ENCODE measurements at regions not wholly inside any gene's neighbourhood (a gene's known extent, or its start where the extent isn't known, plus 50 kb on each side); places are given as distances from the start of the nearest gene placed in this dataset.
"Not testable (repeated sequence)": the region's sequence is repeated elsewhere in the genome, so short reads cannot be mapped to it uniquely, and the experiment has no call there.

- WGBS, 2 donors: 49 to 52% methylated on average over 5 of the region's 5 CpGs
- intact Hi-C loops (cut with DNase I); H3K27ac ChIP-seq (ENCODE audit: low read depth in 1 of 2, low read length in 2 of 2); H3K4me3 ChIP-seq (ENCODE audit: low read length in 2 of 2); H3K9me3 ChIP-seq (ENCODE audit: control insufficient read depth, low read length); ATAC-seq (ENCODE audit: low FRiP score); H3K36me3 ChIP-seq (ENCODE audit: control insufficient read depth in 1 of 2, insufficient read depth in 2 of 2, low read length in 1 of 2); H3K27me3 ChIP-seq (ENCODE audit: control insufficient read depth in 1 of 2, insufficient read depth in 2 of 2, low read length in 1 of 2); DNase-seq; H3K4me1 ChIP-seq (ENCODE audit: control insufficient read depth in 1 of 2, insufficient read depth in 2 of 2, low read length in 2 of 2): not testable (repeated sequence)
Measured at GRCh38 chr12:59346248-59346647, 249.6 kb upstream of the SLC16A7 start.

GRCh38 chr12:59345406-59345805 is 250.4 kb upstream of the SLC16A7 start:
- intact Hi-C loops (cut with DNase I): no loop called here
- WGBS, 2 donors: 33 to 35% methylated on average over 4 of the region's 4 CpGs
- ATAC-seq (ENCODE audit: low FRiP score) (no peak), DNase-seq (no peak)
- H3K4me3 ChIP-seq (ENCODE audit: low read length in 2 of 2): no peak overlapping the region
- no peaks in the 10 kb centered on the region for H3K27me3 ChIP-seq (ENCODE audit: control insufficient read depth in 1 of 2, insufficient read depth in 2 of 2, low read length in 1 of 2)
- H3K9me3 ChIP-seq (ENCODE audit: control insufficient read depth, low read length): no peaks in the 10 kb centered on the region
- H3K4me1 ChIP-seq (ENCODE audit: control insufficient read depth in 1 of 2, insufficient read depth in 2 of 2, low read length in 2 of 2): no peaks in the 10 kb centered on the region
- no peaks in the 10 kb centered on the region for H3K36me3 ChIP-seq (ENCODE audit: control insufficient read depth in 1 of 2, insufficient read depth in 2 of 2, low read length in 1 of 2)
- H3K27ac ChIP-seq (ENCODE audit: low read depth in 1 of 2, low read length in 2 of 2): no peak overlapping the region

- 0 to 44% methylated on average over 1 of the region's 1 CpG for WGBS, 2 donors
- Histone ChIP-seq H3K9me3 (ENCODE audit: control insufficient read depth, low read length) (no peaks in the 10 kb centered on the region), H3K36me3 (ENCODE audit: control insufficient read depth in 1 of 2, insufficient read depth in 2 of 2, low read length in 1 of 2) (no peaks in the 10 kb centered on the region), H3K4me1 (ENCODE audit: control insufficient read depth in 1 of 2, insufficient read depth in 2 of 2, low read length in 2 of 2) (no peaks in the 10 kb centered on the region), H3K4me3 (ENCODE audit: low read length in 2 of 2) (no peak overlapping the region), H3K27me3 (ENCODE audit: control insufficient read depth in 1 of 2, insufficient read depth in 2 of 2, low read length in 1 of 2) (no peaks in the 10 kb centered on the region), H3K27ac (ENCODE audit: low read depth in 1 of 2, low read length in 2 of 2) (no peak overlapping the region)
- ATAC-seq (ENCODE audit: low FRiP score) (no peak), DNase-seq (no peak)
- intact Hi-C loops (cut with DNase I): no loop called here
Measured at GRCh38 chr12:59344224-59344623, 251.6 kb upstream of the SLC16A7 start.

GRCh38 chr12:59329462-59329861 is 266.4 kb upstream of the SLC16A7 start:
- intact Hi-C loops (cut with DNase I): no loop called here
- ATAC-seq (ENCODE audit: low FRiP score): no peak
- Histone ChIP-seq H3K4me3 (ENCODE audit: low read length in 2 of 2) (no peak overlapping the region), H3K4me1 (ENCODE audit: control insufficient read depth in 1 of 2, insufficient read depth in 2 of 2, low read length in 2 of 2) (no peaks in the 10 kb centered on the region), H3K27ac (ENCODE audit: low read depth in 1 of 2, low read length in 2 of 2) (no peak overlapping the region), H3K9me3 (ENCODE audit: control insufficient read depth, low read length) (no peaks in the 10 kb centered on the region), H3K27me3 (ENCODE audit: control insufficient read depth in 1 of 2, insufficient read depth in 2 of 2, low read length in 1 of 2) (no peaks in the 10 kb centered on the region), H3K36me3 (ENCODE audit: control insufficient read depth in 1 of 2, insufficient read depth in 2 of 2, low read length in 1 of 2) (no peaks in the 10 kb centered on the region)
- DNase-seq: no peak
- WGBS, 2 donors: 82% methylated on average over 2 of the region's 2 CpGs

GRCh38 chr12:59328395-59329075 is 267.3 kb upstream of the SLC16A7 start:
- H3K27me3 ChIP-seq (ENCODE audit: control insufficient read depth in 1 of 2, insufficient read depth in 2 of 2, low read length in 1 of 2): not testable (repeated sequence)
- WGBS, 2 donors: 84 to 86% methylated on average over 15 of the region's 15 CpGs

GRCh38 chr12:59326457-59326856 is 269.4 kb upstream of the SLC16A7 start:
- H3K4me3 ChIP-seq (ENCODE audit: low read length in 2 of 2); H3K27ac ChIP-seq (ENCODE audit: low read depth in 1 of 2, low read length in 2 of 2); H3K36me3 ChIP-seq (ENCODE audit: control insufficient read depth in 1 of 2, insufficient read depth in 2 of 2, low read length in 1 of 2); ATAC-seq (ENCODE audit: low FRiP score); DNase-seq; H3K4me1 ChIP-seq (ENCODE audit: control insufficient read depth in 1 of 2, insufficient read depth in 2 of 2, low read length in 2 of 2); intact Hi-C loops (cut with DNase I); H3K27me3 ChIP-seq (ENCODE audit: control insufficient read depth in 1 of 2, insufficient read depth in 2 of 2, low read length in 1 of 2); H3K9me3 ChIP-seq (ENCODE audit: control insufficient read depth, low read length): not testable (repeated sequence)
- WGBS, 2 donors: 89 to 91% methylated on average over 11 to 12 of the region's 12 CpGs

More at GRCh38 chr12:59328395-59329075, 267.3 kb upstream of the SLC16A7 start:
- intact Hi-C loops (cut with DNase I); H3K36me3 ChIP-seq (ENCODE audit: control insufficient read depth in 1 of 2, insufficient read depth in 2 of 2, low read length in 1 of 2); H3K4me1 ChIP-seq (ENCODE audit: control insufficient read depth in 1 of 2, insufficient read depth in 2 of 2, low read length in 2 of 2); H3K27ac ChIP-seq (ENCODE audit: low read depth in 1 of 2, low read length in 2 of 2); DNase-seq; ATAC-seq (ENCODE audit: low FRiP score); H3K9me3 ChIP-seq (ENCODE audit: control insufficient read depth, low read length); H3K4me3 ChIP-seq (ENCODE audit: low read length in 2 of 2): not testable (repeated sequence)

- WGBS, 2 donors: 48 to 50% methylated on average over 2 of the region's 2 CpGs
- no peaks in the 10 kb centered on the region for H3K27me3 ChIP-seq (ENCODE audit: control insufficient read depth in 1 of 2, insufficient read depth in 2 of 2, low read length in 1 of 2)
- H3K36me3 ChIP-seq (ENCODE audit: control insufficient read depth in 1 of 2, insufficient read depth in 2 of 2, low read length in 1 of 2): no peaks in the 10 kb centered on the region
- ATAC-seq (ENCODE audit: low FRiP score) (no peak), DNase-seq (no peak)
- H3K9me3 ChIP-seq (ENCODE audit: control insufficient read depth, low read length): no peaks in the 10 kb centered on the region
- no peak overlapping the region for H3K4me3 ChIP-seq (ENCODE audit: low read length in 2 of 2)
- intact Hi-C loops (cut with DNase I): no loop called here
- H3K4me1 ChIP-seq (ENCODE audit: control insufficient read depth in 1 of 2, insufficient read depth in 2 of 2, low read length in 2 of 2): no peaks in the 10 kb centered on the region
- H3K27ac ChIP-seq (ENCODE audit: low read depth in 1 of 2, low read length in 2 of 2): no peak overlapping the region
Measured at GRCh38 chr12:59322473-59322872, 273.4 kb upstream of the SLC16A7 start.

- no peaks in the 10 kb centered on the region for H3K9me3 ChIP-seq (ENCODE audit: control insufficient read depth, low read length)
- intact Hi-C loops (cut with DNase I): no loop called here
- WGBS, 2 donors: 94 to 100% methylated on average over 1 of the region's 1 CpG
- no peaks in the 10 kb centered on the region for H3K4me1 ChIP-seq (ENCODE audit: control insufficient read depth in 1 of 2, insufficient read depth in 2 of 2, low read length in 2 of 2)
- DNase-seq (no peak), ATAC-seq (ENCODE audit: low FRiP score) (no peak)
- H3K27ac ChIP-seq (ENCODE audit: low read depth in 1 of 2, low read length in 2 of 2): no peak overlapping the region
- H3K27me3 ChIP-seq (ENCODE audit: control insufficient read depth in 1 of 2, insufficient read depth in 2 of 2, low read length in 1 of 2): no peaks in the 10 kb centered on the region
- H3K36me3 ChIP-seq (ENCODE audit: control insufficient read depth in 1 of 2, insufficient read depth in 2 of 2, low read length in 1 of 2): no peaks in the 10 kb centered on the region
- H3K4me3 ChIP-seq (ENCODE audit: low read length in 2 of 2): no peak overlapping the region
Measured at GRCh38 chr12:59321278-59321677, 274.6 kb upstream of the SLC16A7 start.

GRCh38 chr12:59320112-59320511 is 275.7 kb upstream of the SLC16A7 start:
- Histone ChIP-seq H3K4me1 (ENCODE audit: control insufficient read depth in 1 of 2, insufficient read depth in 2 of 2, low read length in 2 of 2) (no peaks in the 10 kb centered on the region), H3K27me3 (ENCODE audit: control insufficient read depth in 1 of 2, insufficient read depth in 2 of 2, low read length in 1 of 2) (no peaks in the 10 kb centered on the region), H3K36me3 (ENCODE audit: control insufficient read depth in 1 of 2, insufficient read depth in 2 of 2, low read length in 1 of 2) (no peaks in the 10 kb centered on the region), H3K4me3 (ENCODE audit: low read length in 2 of 2) (no peak overlapping the region), H3K27ac (ENCODE audit: low read depth in 1 of 2, low read length in 2 of 2) (no peak overlapping the region), H3K9me3 (ENCODE audit: control insufficient read depth, low read length) (no peaks in the 10 kb centered on the region)
- no peak for DNase-seq
- ATAC-seq (ENCODE audit: low FRiP score): no peak
- intact Hi-C loops (cut with DNase I): no loop called here
- WGBS, 2 donors: 78 to 80% methylated on average over 1 of the region's 1 CpG

Measured in aorta (tissue), 5 donors.